ENCODE measurements at regions not wholly inside any gene's neighbourhood (a gene's known extent, or its start where the extent isn't known, plus 50 kb on each side); places are given as distances from the start of the nearest gene placed in this dataset.

DNA sequence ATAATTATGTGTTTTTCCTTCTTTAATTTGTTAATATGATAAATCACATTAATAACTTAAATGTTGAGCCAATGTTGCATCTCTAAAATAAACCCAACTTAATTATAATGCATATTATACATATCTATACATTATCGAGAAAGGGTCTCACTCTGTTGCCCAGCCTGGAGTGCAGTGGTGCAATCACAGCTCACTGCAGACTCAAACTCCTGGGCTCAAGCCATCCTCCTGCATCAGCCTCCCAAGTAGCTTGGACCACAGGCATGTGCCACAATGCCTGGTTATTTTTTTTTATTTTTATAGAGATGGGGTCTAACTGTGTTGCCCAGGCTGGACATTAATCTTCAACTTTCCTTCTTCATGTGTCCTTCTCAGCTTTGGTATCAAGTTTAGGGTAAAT is 98.9 kb downstream of the INHBA start:
- TF ChIP-seq, protein P1, sequence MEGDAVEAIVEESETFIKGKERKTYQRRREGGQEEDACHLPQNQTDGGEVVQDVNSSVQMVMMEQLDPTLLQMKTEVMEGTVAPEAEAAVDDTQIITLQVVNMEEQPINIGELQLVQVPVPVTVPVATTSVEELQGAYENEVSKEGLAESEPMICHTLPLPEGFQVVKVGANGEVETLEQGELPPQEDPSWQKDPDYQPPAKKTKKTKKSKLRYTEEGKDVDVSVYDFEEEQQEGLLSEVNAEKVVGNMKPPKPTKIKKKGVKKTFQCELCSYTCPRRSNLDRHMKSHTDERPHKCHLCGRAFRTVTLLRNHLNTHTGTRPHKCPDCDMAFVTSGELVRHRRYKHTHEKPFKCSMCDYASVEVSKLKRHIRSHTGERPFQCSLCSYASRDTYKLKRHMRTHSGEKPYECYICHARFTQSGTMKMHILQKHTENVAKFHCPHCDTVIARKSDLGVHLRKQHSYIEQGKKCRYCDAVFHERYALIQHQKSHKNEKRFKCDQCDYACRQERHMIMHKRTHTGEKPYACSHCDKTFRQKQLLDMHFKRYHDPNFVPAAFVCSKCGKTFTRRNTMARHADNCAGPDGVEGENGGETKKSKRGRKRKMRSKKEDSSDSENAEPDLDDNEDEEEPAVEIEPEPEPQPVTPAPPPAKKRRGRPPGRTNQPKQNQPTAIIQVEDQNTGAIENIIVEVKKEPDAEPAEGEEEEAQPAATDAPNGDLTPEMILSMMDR (IDR thresholded peaks at IDR 0.05): no peak
- no peak for TF ChIP-seq POLR2A (IDR thresholded peaks at IDR 0.05)
